H1 (cell line): ENCODE measurements at regions not wholly inside any gene's neighbourhood (a gene's known extent, or its start where the extent isn't known, plus 50 kb on each side); places are given as distances from the start of the nearest gene placed in this dataset.

ENCODE experiments used
- CTCF ChIA-PET: fragments of 300-600 bp; sonication (Branson Sonifier 250); formaldehyde crosslinking; loops from one replicate; lab custom pipeline; 2021; ENCODE audit not compliant: partially characterized antibody; lab: Charles Lee
- POLR2A ChIA-PET: fragments of 300-600 bp; sonication (Branson Sonifier 250); formaldehyde crosslinking; loops from one replicate; lab custom pipeline; 2021; ENCODE audit warnings: inconsistent platforms; ENCODE audit not compliant: partially characterized antibody; lab: Charles Lee
- DNase-seq, 2 experiments: peaks; one replicate each; pipeline versions ENCODE4 v3.0.0 to v3.0.0-alpha.2; 2010 to 2022; ENCODE audit warnings: low spot score in 2 of 2, low read depth in 1 of 2, mixed read lengths in 1 of 2
- FAIRE-seq: peaks from 2 replicates; lab custom pipeline; 2011; peaks lifted over from hg19 to GRCh38; lab: Jason Lieb, UNC
- H2AFZ ChIP-seq: 2 replicates; pipeline ENCODE4 v1.8.1; 2012; ENCODE audit warnings: low read length, inconsistent platforms
- H2AK5ac ChIP-seq: 2 replicates; pipeline ENCODE4 v1.6.1; 2013; ENCODE audit warnings: low read depth, low read length
- H2BK120ac ChIP-seq: replicated peaks from 2 replicates; pipeline ENCODE3; 2013; ENCODE audit warnings: low read depth, low read length, inconsistent platforms
- H2BK12ac ChIP-seq: 2 replicates; pipeline ENCODE4 v1.6.1; 2013; ENCODE audit warnings: low read depth, low read length
- H2BK15ac ChIP-seq: 2 replicates; pipeline ENCODE4 v1.6.1; 2013; ENCODE audit warnings: low read length
- H2BK20ac ChIP-seq: 2 replicates; pipeline ENCODE4 v1.6.1; 2013; ENCODE audit warnings: low read length
- H2BK5ac ChIP-seq: 2 replicates; pipeline ENCODE4 v1.6.1; 2013; ENCODE audit warnings: low read depth, low read length
- H3K14ac ChIP-seq: 2 replicates; pipeline ENCODE4 v1.6.1; 2013; ENCODE audit warnings: inconsistent platforms; ENCODE audit not compliant: insufficient read length
- H3K18ac ChIP-seq: 2 replicates; pipeline ENCODE4 v1.6.1; 2013; ENCODE audit warnings: low read length; ENCODE audit errors: extremely low read depth
- H3K23ac ChIP-seq: 2 replicates; pipeline ENCODE4 v1.6.1; 2013; ENCODE audit warnings: inconsistent platforms; ENCODE audit not compliant: insufficient read length
- H3K23me2 ChIP-seq: 2 replicates; pipeline ENCODE4 v1.6.1; 2013; ENCODE audit warnings: low read depth, low read length
- H3K27ac ChIP-seq: 2 replicates; pipeline ENCODE4 v1.6.1; 2011; ENCODE audit warnings: low read depth, low read length, inconsistent platforms
- H3K27me3 ChIP-seq, 4 experiments: replicated peaks in 1 of 4; 1 replicate in 1 of 4; 2 replicates in 3 of 4; pipeline versions ENCODE4 v1.6.1 to v1.8.1; 2011 to 2013; ENCODE audit warnings: low read length in 3 of 4, mild to moderate bottlenecking in 3 of 4, inconsistent platforms in 2 of 4, mixed read lengths in 2 of 4, moderate library complexity in 1 of 4; ENCODE audit not compliant: control insufficient read depth in 3 of 4, insufficient read depth in 3 of 4; ENCODE audit errors: extremely low read depth in 1 of 4
- H3K36me3 ChIP-seq, 4 experiments: 2 replicates each; pipeline versions ENCODE4 v1.6.1 to v1.8.1; 2011 to 2013; ENCODE audit warnings: mild to moderate bottlenecking in 4 of 4, low read length in 3 of 4, moderate library complexity in 2 of 4, control low read depth in 1 of 4, inconsistent platforms in 1 of 4; ENCODE audit not compliant: insufficient read depth in 4 of 4, control insufficient read depth in 2 of 4
- H3K4ac ChIP-seq: replicated peaks from 2 replicates; pipeline ENCODE3; 2013; ENCODE audit warnings: low read length, low read depth, mixed read lengths, inconsistent platforms; ENCODE audit not compliant: insufficient read length
- H3K4me1 ChIP-seq, 4 experiments: replicated peaks in 1 of 4; 1 replicate in 1 of 4; 2 replicates in 3 of 4; pipeline versions ENCODE4 v1.6.1 to v1.8.1; 2011 to 2013; ENCODE audit warnings: low read length in 3 of 4, inconsistent platforms in 2 of 4, mixed read lengths in 1 of 4; ENCODE audit not compliant: insufficient read depth in 4 of 4, control insufficient read depth in 3 of 4
- H3K4me2 ChIP-seq, 2 experiments: 2 replicates each; pipeline versions ENCODE4 v1.6.1 to v1.8.1; 2011 to 2013; ENCODE audit warnings: low read depth in 2 of 2, low read length in 2 of 2, control low read depth in 1 of 2, inconsistent platforms in 1 of 2, mild to moderate bottlenecking in 1 of 2; ENCODE audit not compliant: insufficient read depth in 1 of 2
- H3K4me3 ChIP-seq, 4 experiments: fragments of 200-600, 300-600 bp in 1 of 4; sonication (generic), shearing (Covaris generic), sonication (Bioruptor Twin) in 1 of 4; 2 replicates each; pipeline versions ENCODE4 v1.5.1 to v1.8.1; 2011 to 2016; ENCODE audit warnings: low read length in 4 of 4, low read depth in 3 of 4, control low read depth in 2 of 4, inconsistent platforms in 2 of 4, mild to moderate bottlenecking in 2 of 4, mixed read lengths in 1 of 4, moderate library complexity in 1 of 4; ENCODE audit not compliant: insufficient read depth in 2 of 4; ENCODE audit errors: extremely low read depth in 1 of 4
- H3K56ac ChIP-seq: replicated peaks from 2 replicates; pipeline ENCODE3; 2013; ENCODE audit warnings: low read depth, mild to moderate bottlenecking, mixed read lengths, low read length, inconsistent platforms; ENCODE audit not compliant: insufficient read length
- H3K79me1 ChIP-seq: 2 replicates; pipeline ENCODE4 v1.6.1; 2013; ENCODE audit warnings: low read depth, low read length, control low read depth
- H3K79me2 ChIP-seq, 2 experiments: 2 replicates each; pipeline versions ENCODE4 v1.6.1 to v1.8.1; 2012 to 2013; ENCODE audit warnings: low read length in 2 of 2, mild to moderate bottlenecking in 2 of 2, inconsistent platforms in 1 of 2; ENCODE audit not compliant: insufficient read depth in 2 of 2, control insufficient read depth in 1 of 2
- H3K9ac ChIP-seq, 4 experiments: replicated peaks in 1 of 4; 1 replicate in 1 of 4; 2 replicates in 3 of 4; pipeline versions ENCODE4 v1.6.1 to v1.8.1; 2011 to 2013; ENCODE audit warnings: low read depth in 3 of 4, low read length in 3 of 4, control low read depth in 2 of 4, mild to moderate bottlenecking in 2 of 4, moderate library complexity in 2 of 4, inconsistent platforms in 1 of 4; ENCODE audit errors: extremely low read depth in 1 of 4
- H3K9me3 ChIP-seq, 2 experiments: 2 replicates each; pipeline versions ENCODE4 v1.6.1 to v1.8.1; 2012 to 2013; ENCODE audit warnings: mild to moderate bottlenecking in 2 of 2, moderate library complexity in 2 of 2, control low read depth in 1 of 2, inconsistent platforms in 1 of 2, low read depth in 1 of 2, low read length in 1 of 2, mixed read lengths in 1 of 2; ENCODE audit not compliant: insufficient read depth in 2 of 2
- H4K20me1 ChIP-seq, 2 experiments: replicated peaks in 1 of 2; 2 replicates each; pipeline versions ENCODE3 to v1.8.1; 2011 to 2013; ENCODE audit warnings: inconsistent platforms in 2 of 2, low read length in 2 of 2, mild to moderate bottlenecking in 1 of 2; ENCODE audit not compliant: insufficient read depth in 2 of 2, control insufficient read depth in 1 of 2
- H4K5ac ChIP-seq: 2 replicates; pipeline ENCODE4 v1.6.1; 2013; ENCODE audit warnings: low read length, low read depth, mixed read lengths, inconsistent platforms; ENCODE audit not compliant: insufficient read length
- H4K8ac ChIP-seq: 2 replicates; pipeline ENCODE4 v1.8.0; 2013; ENCODE audit warnings: mild to moderate bottlenecking, moderate library complexity, low read length, inconsistent platforms; ENCODE audit not compliant: insufficient read depth; ENCODE audit errors: extremely low read depth
- H4K91ac ChIP-seq: replicated peaks from 2 replicates; pipeline ENCODE3; 2013; ENCODE audit warnings: low read length, mixed read lengths, inconsistent platforms; ENCODE audit not compliant: insufficient read length
- BCL11A ChIP-seq, 2 experiments: IDR thresholded peaks; one replicate each; pipeline ENCODE4 v1.6.1; 2011; ENCODE audit warnings: low read depth in 2 of 2, low read length in 2 of 2, mild to moderate bottlenecking in 2 of 2
- BRCA1 ChIP-seq: IDR thresholded peaks from 2 replicates; pipeline ENCODE4 v1.6.1; 2012; ENCODE audit warnings: low read depth, low read length, improper control_type of control experiment
- CBX5 ChIP-seq: fragments of 300-800, 300-1000 bp; sonication (generic); IDR thresholded peaks from 2 replicates; pipeline ENCODE4 v1.7.1; 2016; ENCODE audit warnings: antibody characterized with exemption, low read length, low read depth
- CHD1 ChIP-seq: IDR thresholded peaks from 2 replicates; pipeline ENCODE4 v1.6.1; 2012; ENCODE audit warnings: low read depth, low read length, improper control_type of control experiment
- EGR1 ChIP-seq: IDR thresholded peaks from 2 replicates; pipeline ENCODE4 v1.6.1; 2011; ENCODE audit warnings: low read depth, low read length, borderline replicate concordance
- GTF2F1 ChIP-seq: IDR thresholded peaks from 2 replicates; pipeline ENCODE4 v1.6.1; 2012; ENCODE audit warnings: low read depth, low read length, improper control_type of control experiment, borderline replicate concordance
- JUN ChIP-seq: IDR thresholded peaks from 2 replicates; pipeline ENCODE4 v1.6.1; 2011; ENCODE audit warnings: low read depth, mild to moderate bottlenecking, improper control_type of control experiment, low read length
- PHF8 ChIP-seq: fragments of 200-600 bp; sonication (generic); conservative IDR thresholded peaks from 2 replicates; pipeline ENCODE4 v1.7.1; 2012; ENCODE audit warnings: low read depth, mild to moderate bottlenecking, inconsistent platforms, low read length, moderate library complexity
- RAD21 ChIP-seq, 2 experiments: IDR thresholded peaks in 1 of 2; conservative IDR thresholded peaks in 1 of 2; 2 replicates each; pipeline ENCODE4 v1.6.1; 2011; ENCODE audit warnings: low read depth in 2 of 2, low read length in 2 of 2, improper control_type of control experiment in 1 of 2, inconsistent platforms in 1 of 2, mild to moderate bottlenecking in 1 of 2, moderate library complexity in 1 of 2
- TCF12 ChIP-seq: IDR thresholded peaks from 2 replicates; pipeline ENCODE4 v1.6.1; 2011; ENCODE audit warnings: low read depth, mild to moderate bottlenecking, low read length
- TEAD4 ChIP-seq: IDR thresholded peaks from 2 replicates; pipeline ENCODE4 v1.6.1; 2012; ENCODE audit warnings: low read depth, low read length, inconsistent platforms, mixed read lengths
- WGBS, 2 experiments: shearing (Covaris generic) in 1 of 2; methylation state at CpG; one replicate each; pipeline versions ENCODE4 v1.1.6 to v1.1.7; 2013 to 2015; ENCODE audit warnings: low lambda C conversion rate in 2 of 2, mixed read lengths in 2 of 2, inconsistent platforms in 1 of 2, low coverage in 1 of 2, missing lambda C conversion rate in 1 of 2; ENCODE audit not compliant: insufficient replicate concordance in 2 of 2, insufficient coverage in 1 of 2, insufficient read length in 1 of 2; ENCODE audit errors: extremely low coverage in 1 of 2, missing lambda C conversion rate in 1 of 2; 5-methylcytosine and 5-hydroxymethylcytosine counted together

DNA sequence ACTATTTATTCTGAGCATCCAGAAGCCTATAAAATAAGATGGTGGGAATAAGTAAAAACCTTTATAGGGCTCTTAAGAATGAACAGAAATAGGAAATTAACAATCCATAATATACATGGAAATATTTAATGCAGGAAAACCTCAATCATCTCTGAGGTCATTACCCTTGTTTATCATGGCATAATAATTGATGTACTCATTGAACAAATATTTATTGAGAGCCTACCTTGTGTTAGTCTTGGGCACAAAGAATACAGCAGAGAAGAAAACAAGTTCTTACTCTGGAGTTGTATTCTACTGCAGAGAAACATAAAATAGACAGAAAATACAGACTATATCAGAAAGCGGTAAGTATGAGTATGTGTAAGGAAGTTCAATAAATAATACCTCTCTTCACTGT is 167.2 kb downstream of the COX18 start:
- 89% methylated on average over 1 of the region's 1 CpG; no CpG with 5 or more reads in 1 of the 2 experiments for WGBS, 2 experiments
- H4K5ac ChIP-seq: no peak overlapping the region
- no peak overlapping the region for H3K56ac ChIP-seq
- CTCF ChIA-PET: interaction anchor here (0.8 to 1.4 kb wide), 2 partner anchors 10 to 122 kb away, joined by 3 to 6 read pairs; no protein-coding TSS in a partner anchor
- FAIRE-seq (no peak), DNase-seq (no peak)
- H3K4ac ChIP-seq: no peak overlapping the region
- no peak overlapping the region for H3K4me2 ChIP-seq
- no peak overlapping the region for H2BK15ac ChIP-seq
- H4K91ac ChIP-seq: no peak overlapping the region
- H3K23me2 ChIP-seq: no peaks in the 10 kb centered on the region
- no peak overlapping the region for H3K23ac ChIP-seq
- no peaks in the 10 kb centered on the region for H3K79me2 ChIP-seq
- H3K18ac ChIP-seq: no peak overlapping the region
- H2BK5ac ChIP-seq: no peak overlapping the region
- POLR2A ChIA-PET: no interaction called here
- no peaks in the 10 kb centered on the region; a peak in 1 of 4 replicates for H3K9me3 ChIP-seq
- H3K27ac ChIP-seq: no peak overlapping the region
- H3K27me3 ChIP-seq: no peaks in the 10 kb centered on the region
- H2AFZ ChIP-seq: no peak overlapping the region
- H3K4me1 ChIP-seq: peaks cover 0 to 4% (median 2%) of the 10 kb centered on the region in 4 experiments; a peak in 1 of 7 replicates
- H2BK12ac ChIP-seq: no peak overlapping the region
- no peak overlapping the region for H3K14ac ChIP-seq
- no peak overlapping the region for H2AK5ac ChIP-seq
- H3K4me3 ChIP-seq: no peak overlapping the region
- no peaks in the 10 kb centered on the region for H4K20me1 ChIP-seq
- H3K79me1 ChIP-seq: no peaks in the 10 kb centered on the region
- no peak overlapping the region for H2BK20ac ChIP-seq
- H2BK120ac ChIP-seq: no peak overlapping the region
- no peak overlapping the region for H4K8ac ChIP-seq
- no peak overlapping the region for H3K9ac ChIP-seq
- no peaks in the 10 kb centered on the region for H3K36me3 ChIP-seq
- TF ChIP-seq PHF8: no peak
- TF ChIP-seq JUN: no peak
- TF ChIP-seq BCL11A (IDR thresholded peaks at IDR 0.05; ENCODE audit: low read depth in 2 of 2, low read length in 2 of 2): no peak
- no peak for TF ChIP-seq GTF2F1
- no peak for TF ChIP-seq RAD21 (IDR thresholded peaks at IDR 0.05 in 1 of 2, conservative IDR thresholded peaks at IDR 0.05 in 1 of 2; ENCODE audit: low read depth in 2 of 2, low read length in 2 of 2)
- no peak for TF ChIP-seq CBX5
- no peak for TF ChIP-seq EGR1
- TF ChIP-seq CHD1: no peak
- no peak for TF ChIP-seq TCF12
- no peak for TF ChIP-seq BRCA1
- TF ChIP-seq TEAD4: no peak
